Upper lobe of left lung (tissue), 6 donors: ENCODE measurements at regions not wholly inside any gene's neighbourhood (a gene's known extent, or its start where the extent isn't known, plus 50 kb on each side); places are given as distances from the start of the nearest gene placed in this dataset.
"Not testable (repeated sequence)": the region's sequence is repeated elsewhere in the genome, so short reads cannot be mapped to it uniquely, and the experiment has no call there.

Experiments used
- ATAC-seq, 2 donors: fragments of 200-7000 bp; cut with Tn5 transposase; one replicate each; pipeline ENCODE4 v1.9.1; 2022; ENCODE audit warnings: mild to moderate bottlenecking in 2 of 2, moderate library complexity in 2 of 2; ENCODE audit not compliant: low FRiP score in 2 of 2
- DNase-seq, 2 donors: peaks; one replicate each; pipeline ENCODE4 v3.0.0-alpha.2; 2019 to 2020
- H3K27ac ChIP-seq, 4 donors: fragments of 200-600 bp; sonication (generic); one replicate each; pipeline ENCODE4 v1.5.1; 2016 to 2019
- H3K27me3 ChIP-seq, 4 donors: fragments of 200-600 bp; sonication (generic); one replicate each; pipeline ENCODE4 v1.5.1; 2017 to 2019
- H3K36me3 ChIP-seq, 4 donors: fragments of 200-600 bp; sonication (generic); one replicate each; pipeline ENCODE4 v1.5.1; 2016 to 2019
- H3K4me1 ChIP-seq, 4 donors: fragments of 200-600 bp; sonication (generic); one replicate each; pipeline ENCODE4 v1.5.1; 2018 to 2019
- H3K4me3 ChIP-seq, 4 donors: fragments of 200-600 bp; sonication (generic); one replicate each; pipeline ENCODE4 v1.5.1; 2017 to 2019; ENCODE audit warnings: mild to moderate bottlenecking in 2 of 4, moderate library complexity in 1 of 4
- H3K9me3 ChIP-seq, 4 donors: fragments of 200-600 bp; sonication (generic); one replicate each; pipeline ENCODE4 v1.5.1; 2018 to 2019
- EP300 ChIP-seq, 4 donors: sonication (generic); formaldehyde crosslinking; IDR thresholded peaks; one replicate each; pipeline ENCODE4 v1.5.1; 2017; ENCODE audit warnings: antibody characterized with exemption in 4 of 4, control low read depth in 2 of 4
- POLR2A ChIP-seq, 4 donors: fragments of 450-650 bp; IDR thresholded peaks; one replicate each; pipeline ENCODE4 v1.5.1; 2016 to 2017; ENCODE audit warnings: antibody characterized with exemption in 4 of 4, mild to moderate bottlenecking in 2 of 4
- POLR2AphosphoS5 ChIP-seq, 2 donors: sonication (generic); formaldehyde crosslinking; IDR thresholded peaks; one replicate each; pipeline ENCODE4 v1.5.1; 2017; ENCODE audit warnings: antibody characterized with exemption in 2 of 2
- WGBS, 2 donors: methylation state at CpG; one replicate each; pipeline ENCODE4 v1.1.5; 2017 to 2018; 5-methylcytosine and 5-hydroxymethylcytosine counted together
- TF ChIP-seq, protein P1 (sequence below), 6 experiments: fragments of 450-650 bp in 4 of 6; fragments of 200-600 bp in 2 of 6; sonication (generic) in 2 of 6; IDR thresholded peaks; one replicate each; pipeline ENCODE4 v1.5.1; 2016 to 2019; ENCODE audit warnings: antibody characterized with exemption in 6 of 6
- donor health status: DM: no; HTN: no; CAD: no; lungs with moderate emphysema.
- donor health status: DM: no; HTN: yes; CAD: no; lungs with severe emphysema.

DNA sequence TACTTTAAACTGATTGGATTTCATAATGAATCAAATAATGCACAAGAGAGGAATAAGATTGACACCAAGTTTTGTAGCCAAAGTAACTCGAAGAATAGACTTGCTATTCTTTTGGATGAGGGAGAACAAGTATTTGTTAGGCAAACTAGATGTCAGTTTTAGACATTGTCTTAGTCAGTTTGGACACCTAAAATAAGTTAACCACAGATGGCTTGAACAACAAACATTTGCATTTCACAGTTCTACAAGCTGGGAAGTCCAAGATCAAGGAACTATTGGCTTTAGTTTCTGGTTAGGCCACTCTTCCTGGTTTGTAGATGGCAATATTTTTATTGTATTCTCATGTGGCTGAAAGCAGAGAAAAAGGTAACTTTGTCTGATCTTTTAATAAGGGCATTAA, 61.3 kb upstream of the OSTN start:
- no peaks in the 10 kb centered on the region for H3K9me3 ChIP-seq
- no peaks in the 10 kb centered on the region for H3K27me3 ChIP-seq
- no peaks in the 10 kb centered on the region for H3K4me1 ChIP-seq
- H3K27ac ChIP-seq, result no peak overlapping the region
- TF ChIP-seq POLR2AphosphoS5 (IDR thresholded peaks at IDR 0.05) (no peak), EP300 (IDR thresholded peaks at IDR 0.05) (no peak), POLR2A (IDR thresholded peaks at IDR 0.05) (no peak)
- TF ChIP-seq, protein P1, sequence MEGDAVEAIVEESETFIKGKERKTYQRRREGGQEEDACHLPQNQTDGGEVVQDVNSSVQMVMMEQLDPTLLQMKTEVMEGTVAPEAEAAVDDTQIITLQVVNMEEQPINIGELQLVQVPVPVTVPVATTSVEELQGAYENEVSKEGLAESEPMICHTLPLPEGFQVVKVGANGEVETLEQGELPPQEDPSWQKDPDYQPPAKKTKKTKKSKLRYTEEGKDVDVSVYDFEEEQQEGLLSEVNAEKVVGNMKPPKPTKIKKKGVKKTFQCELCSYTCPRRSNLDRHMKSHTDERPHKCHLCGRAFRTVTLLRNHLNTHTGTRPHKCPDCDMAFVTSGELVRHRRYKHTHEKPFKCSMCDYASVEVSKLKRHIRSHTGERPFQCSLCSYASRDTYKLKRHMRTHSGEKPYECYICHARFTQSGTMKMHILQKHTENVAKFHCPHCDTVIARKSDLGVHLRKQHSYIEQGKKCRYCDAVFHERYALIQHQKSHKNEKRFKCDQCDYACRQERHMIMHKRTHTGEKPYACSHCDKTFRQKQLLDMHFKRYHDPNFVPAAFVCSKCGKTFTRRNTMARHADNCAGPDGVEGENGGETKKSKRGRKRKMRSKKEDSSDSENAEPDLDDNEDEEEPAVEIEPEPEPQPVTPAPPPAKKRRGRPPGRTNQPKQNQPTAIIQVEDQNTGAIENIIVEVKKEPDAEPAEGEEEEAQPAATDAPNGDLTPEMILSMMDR (IDR thresholded peaks at IDR 0.05), result no peak
- WGBS, 2 donors, result 84 to 93% methylated on average over 1 of the region's 1 CpG
- no peaks in the 10 kb centered on the region for H3K36me3 ChIP-seq
- DNase-seq, result no peak
- H3K4me3 ChIP-seq, result no peak overlapping the region
- no peak for ATAC-seq

DNA sequence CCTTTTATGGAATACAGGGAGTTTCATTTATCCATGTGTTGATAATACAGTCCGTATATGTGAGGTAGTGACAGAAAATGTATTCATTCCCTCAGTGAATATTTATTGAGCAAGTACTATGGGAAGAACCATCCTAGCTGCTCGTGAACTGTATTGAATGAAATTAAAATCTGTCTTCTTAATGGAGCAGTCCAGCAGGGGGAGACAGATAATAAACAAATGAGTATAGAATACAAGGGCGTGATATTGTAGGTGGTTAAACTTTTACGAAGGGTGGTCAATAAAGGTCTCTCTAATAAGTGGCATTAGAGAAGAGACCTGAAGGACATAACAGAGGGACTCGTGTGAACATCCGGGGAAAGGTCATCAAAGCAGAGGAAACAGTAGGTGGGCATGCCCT, 62.7 kb upstream of the OSTN start:
- Histone ChIP-seq H3K9me3 (no peaks in the 10 kb centered on the region), H3K36me3 (no peaks in the 10 kb centered on the region), H3K27me3 (no peaks in the 10 kb centered on the region), H3K4me3 (no peak overlapping the region), H3K27ac (no peak overlapping the region), H3K4me1 (no peaks in the 10 kb centered on the region)
- DNase-seq (no peak), ATAC-seq (no peak)
- 82 to 89% methylated on average over 6 of the region's 6 CpGs for WGBS, 2 donors
- TF ChIP-seq POLR2AphosphoS5 (IDR thresholded peaks at IDR 0.05), result no peak
- TF ChIP-seq, protein P1 (IDR thresholded peaks at IDR 0.05), result no peak
- TF ChIP-seq EP300 (IDR thresholded peaks at IDR 0.05), result no peak
- no peak for TF ChIP-seq POLR2A (IDR thresholded peaks at IDR 0.05)

DNA sequence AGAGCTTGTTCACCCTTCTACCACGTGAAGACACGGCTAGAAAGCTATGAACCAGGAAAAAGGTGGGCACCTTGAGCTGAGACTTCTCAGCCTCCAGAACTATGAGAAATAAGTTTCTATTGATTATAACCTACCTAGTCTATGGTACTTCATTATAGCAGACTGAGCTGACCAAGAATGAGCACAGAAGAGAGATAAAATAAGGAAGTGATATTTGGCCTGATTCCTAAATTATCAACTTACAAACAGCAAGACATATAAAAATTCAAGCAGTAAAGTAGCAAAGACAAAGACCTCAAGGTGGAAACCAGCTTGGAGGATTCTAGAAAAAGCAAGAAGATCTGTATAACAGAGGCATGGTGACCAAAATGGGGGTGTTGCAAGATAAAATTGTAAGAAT, 63.9 kb upstream of the OSTN start:
- Histone ChIP-seq H3K4me1 (no peaks in the 10 kb centered on the region), H3K36me3 (no peaks in the 10 kb centered on the region), H3K27ac (no peak overlapping the region), H3K4me3 (no peak overlapping the region), H3K9me3 (no peaks in the 10 kb centered on the region), H3K27me3 (no peaks in the 10 kb centered on the region)
- ATAC-seq, result no peak
- TF ChIP-seq POLR2A (IDR thresholded peaks at IDR 0.05) (no peak), EP300 (IDR thresholded peaks at IDR 0.05) (no peak), POLR2AphosphoS5 (IDR thresholded peaks at IDR 0.05) (no peak)
- TF ChIP-seq, protein P1 (IDR thresholded peaks at IDR 0.05), result no peak
- WGBS, 2 donors, result 95% methylated on average over 2 of the region's 2 CpGs
- DNase-seq, result no peak

DNA sequence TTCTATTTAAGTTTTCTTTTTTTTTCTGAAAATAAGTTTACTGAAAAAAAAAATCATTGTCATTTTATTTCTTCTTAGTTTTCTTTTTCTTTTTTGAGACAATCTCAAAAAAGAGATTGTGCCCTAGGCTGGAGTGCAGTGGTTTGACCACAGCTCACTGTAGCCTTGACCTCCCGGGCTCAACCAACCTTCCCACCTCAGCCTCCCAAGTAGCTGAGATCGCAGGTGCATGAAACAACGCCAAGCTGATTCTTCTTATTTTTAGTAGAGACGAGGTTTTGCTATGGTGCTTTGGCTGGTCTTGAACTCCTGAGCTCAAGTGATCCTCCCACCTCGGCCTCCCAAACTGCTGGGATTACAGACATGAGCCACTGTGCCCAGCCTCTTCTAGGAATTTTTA, 65.7 kb upstream of the OSTN start:
- Histone ChIP-seq H3K36me3 (no peaks in the 10 kb centered on the region), H3K4me3 (no peak overlapping the region), H3K27me3 (no peaks in the 10 kb centered on the region), H3K9me3 (no peaks in the 10 kb centered on the region), H3K4me1 (no peaks in the 10 kb centered on the region), H3K27ac (no peak overlapping the region)
- ATAC-seq (no peak), DNase-seq (no peak)
- WGBS, 2 donors, result 95 to 97% methylated on average over 5 of the region's 5 CpGs
- TF ChIP-seq POLR2AphosphoS5 (IDR thresholded peaks at IDR 0.05), result no peak

DNA sequence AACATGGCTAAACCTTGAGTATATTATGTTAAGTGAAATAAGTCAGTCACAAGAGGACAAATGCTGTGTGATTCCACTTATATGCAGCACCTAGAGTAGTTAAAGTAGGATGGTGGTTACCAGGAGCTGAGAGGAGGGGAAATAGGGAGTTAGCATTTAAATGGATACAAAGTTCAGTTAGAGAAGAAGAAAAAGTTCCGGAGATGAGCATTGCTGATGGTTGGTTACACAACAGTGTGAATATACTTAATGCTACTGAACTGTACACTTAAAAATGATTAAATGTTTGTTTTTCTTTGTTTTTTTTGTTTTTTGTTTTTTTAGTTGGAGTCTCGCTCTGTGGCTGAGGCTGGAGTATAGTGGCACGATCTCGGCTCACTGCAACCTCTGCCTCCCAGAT, 67.7 kb upstream of the OSTN start:
- Histone ChIP-seq H3K4me1 (no peaks in the 10 kb centered on the region), H3K4me3 (no peak overlapping the region), H3K36me3 (no peaks in the 10 kb centered on the region), H3K27ac (no peak overlapping the region), H3K9me3 (no peaks in the 10 kb centered on the region), H3K27me3 (no peaks in the 10 kb centered on the region)
- WGBS, 2 donors, result 86 to 95% methylated on average over 4 of the region's 4 CpGs
- DNase-seq (no peak), ATAC-seq (no peak)
- no peak for TF ChIP-seq POLR2AphosphoS5 (IDR thresholded peaks at IDR 0.05)
- TF ChIP-seq, protein P1 (IDR thresholded peaks at IDR 0.05), result no peak
- no peak for TF ChIP-seq EP300 (IDR thresholded peaks at IDR 0.05)
- no peak for TF ChIP-seq POLR2A (IDR thresholded peaks at IDR 0.05)

DNA sequence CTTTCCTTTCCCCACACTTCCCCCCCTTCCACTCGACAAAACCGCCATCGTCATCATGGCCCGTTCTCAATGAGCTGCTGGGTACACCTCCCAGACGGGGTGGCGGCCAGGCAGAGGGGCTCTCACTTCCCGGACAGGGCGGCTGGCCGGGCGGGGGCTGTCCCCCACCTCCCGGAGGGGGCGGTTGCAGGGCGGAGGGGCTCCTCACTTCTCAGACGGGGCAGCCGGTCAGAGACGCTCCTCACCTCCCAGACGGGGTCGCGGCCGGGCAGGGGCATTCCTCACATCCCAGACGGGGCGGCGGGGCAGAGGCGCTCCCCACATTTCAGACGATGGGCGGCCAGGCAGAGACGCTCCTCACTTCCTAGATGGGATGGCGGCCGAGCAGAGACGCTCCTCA, 74.2 kb upstream of the OSTN start:
- DNase-seq, result peak in 1 of 2 donors; percentile 75
- not testable (repeated sequence) for H3K4me1 ChIP-seq, H3K4me3 ChIP-seq, H3K27ac ChIP-seq, H3K9me3 ChIP-seq, H3K36me3 ChIP-seq, H3K27me3 ChIP-seq, ATAC-seq
- 93 to 96% methylated on average over 20 to 28 of the region's 30 CpGs for WGBS, 2 donors
